Right atrium auricular region (tissue), 2 donors: ENCODE measurements at regions not wholly inside any gene's neighbourhood (a gene's known extent, or its start where the extent isn't known, plus 50 kb on each side); places are given as distances from the start of the nearest gene placed in this dataset.

ENCODE experiments used
- DNase-seq: peaks from one replicate; pipeline ENCODE4 v3.0.0-alpha.2; 2019; ENCODE audit warnings: low spot score
- H3K27ac ChIP-seq, 2 donors: fragments of 200-600 bp; sonication (generic); 1 replicate in 1 of 2; 2 replicates in 1 of 2; pipeline ENCODE4 v1.5.1; 2016 to 2019
- H3K27me3 ChIP-seq, 2 donors: fragments of 200-600 bp; sonication (generic); one replicate each; pipeline versions ENCODE4 v1.5.1 to v1.6.0; 2017 to 2019
- H3K36me3 ChIP-seq: fragments of 200-600 bp; sonication (generic); one replicate; pipeline ENCODE4 v1.5.1; 2016
- H3K4me1 ChIP-seq, 2 donors: fragments of 200-600 bp; sonication (generic); one replicate each; pipeline versions ENCODE4 v1.5.1 to v1.6.0; 2017 to 2019
- H3K4me3 ChIP-seq, 2 donors: fragments of 200-600 bp; sonication (generic); 1 replicate in 1 of 2; 2 replicates in 1 of 2; pipeline ENCODE4 v1.5.1; 2017 to 2019; ENCODE audit warnings: mild to moderate bottlenecking in 1 of 2, moderate library complexity in 1 of 2
- H3K9me3 ChIP-seq, 2 donors: fragments of 200-600 bp; sonication (generic); one replicate each; pipeline ENCODE4 v1.5.1; 2019
- CTCF ChIP-seq, 2 donors: fragments of 200-600 bp; sonication (generic); IDR thresholded peaks; one replicate each; pipeline ENCODE4 v1.5.1; 2019; ENCODE audit warnings: antibody characterized with exemption in 2 of 2

DNA sequence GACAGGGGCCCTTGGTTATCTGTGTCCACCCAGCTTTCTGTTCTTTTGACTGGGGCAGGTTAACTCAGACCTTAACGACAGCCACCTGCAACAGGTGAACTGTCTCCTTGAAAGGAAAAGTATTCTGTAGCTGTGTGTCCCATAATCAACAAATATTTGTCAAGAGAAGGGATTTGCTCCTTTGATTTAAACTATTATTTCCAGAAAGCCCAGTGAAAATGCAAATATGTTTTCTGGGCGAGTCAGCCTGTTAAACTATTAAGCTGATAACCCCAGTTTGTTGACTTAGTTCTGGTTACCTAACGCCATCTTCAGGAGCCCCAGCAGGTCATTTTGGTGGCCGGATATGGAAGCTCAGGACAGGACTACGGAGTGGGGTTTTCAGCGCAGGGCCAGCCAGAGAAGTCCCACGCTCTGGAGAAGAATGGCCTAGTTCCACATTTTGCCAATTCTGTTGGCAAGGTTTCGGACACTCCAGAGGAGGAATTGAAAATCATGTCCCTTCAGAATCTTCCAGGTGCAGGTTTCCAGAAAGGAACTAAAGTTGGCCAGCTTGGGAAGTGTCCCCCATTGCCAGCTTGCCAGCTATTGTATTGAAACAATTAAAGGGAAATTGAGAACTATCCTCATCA, 54.5 kb downstream of the ADRA2A start:
- Histone ChIP-seq H3K27ac (no peak overlapping the region), H3K9me3 (peaks cover 0 to 10% of the 10 kb centered on the region in 2 donors), H3K4me3 (no peak overlapping the region), H3K27me3 (no peaks in the 10 kb centered on the region), H3K36me3 (no peaks in the 10 kb centered on the region), H3K4me1 (no peaks in the 10 kb centered on the region)
- DNase-seq = peak; percentile 23
- no peak for TF ChIP-seq CTCF (IDR thresholded peaks at IDR 0.05)

DNA sequence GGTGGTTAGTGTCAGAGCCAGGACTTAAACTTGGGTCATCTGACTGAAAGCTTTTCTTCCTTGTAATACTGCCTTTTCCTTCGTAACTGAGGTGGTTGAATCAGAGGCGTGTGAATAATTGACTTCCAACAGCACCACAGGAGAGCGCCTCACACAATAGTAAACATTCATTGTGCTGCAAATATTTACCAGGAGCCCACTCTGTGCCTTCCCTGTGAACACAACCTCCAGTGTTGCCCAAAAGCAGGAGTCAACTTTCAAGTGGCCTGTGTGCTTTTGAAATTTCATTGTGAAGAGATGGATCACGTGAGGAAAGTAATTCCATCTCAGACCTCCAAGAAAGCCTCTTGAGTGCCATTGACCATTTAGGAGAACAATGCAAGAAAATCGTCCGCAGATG, 60.2 kb downstream of the ADRA2A start:
- TF ChIP-seq CTCF (IDR thresholded peaks at IDR 0.05) = no peak
- no peak for DNase-seq
- Histone ChIP-seq H3K4me1 (no peaks in the 10 kb centered on the region), H3K4me3 (no peak overlapping the region), H3K27ac (no peak overlapping the region), H3K36me3 (no peaks in the 10 kb centered on the region), H3K9me3 (peaks cover 0 to 10% of the 10 kb centered on the region in 2 donors), H3K27me3 (no peaks in the 10 kb centered on the region)

DNA sequence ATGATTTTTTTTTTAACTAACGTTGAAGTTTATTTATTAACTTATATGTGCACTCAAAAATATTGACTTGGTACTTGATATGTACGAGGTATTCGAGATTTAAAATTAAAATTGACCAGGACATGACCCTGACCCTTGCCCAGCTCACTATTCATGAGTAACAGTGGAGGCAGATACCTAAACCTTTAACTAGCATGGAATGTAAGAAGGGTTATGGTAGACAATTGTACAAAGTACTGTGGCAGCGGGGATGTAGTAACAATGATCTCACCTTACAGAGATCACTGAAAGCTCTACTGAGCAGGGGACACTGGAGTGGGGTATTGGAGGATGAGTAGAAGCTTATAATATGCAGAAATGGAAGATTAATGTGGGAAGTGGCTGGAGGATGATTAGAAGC, 60.8 kb downstream of the ADRA2A start:
- Histone ChIP-seq H3K27me3 (no peaks in the 10 kb centered on the region), H3K4me3 (no peak overlapping the region), H3K9me3 (peaks cover 0 to 10% of the 10 kb centered on the region in 2 donors), H3K36me3 (no peaks in the 10 kb centered on the region), H3K4me1 (no peaks in the 10 kb centered on the region), H3K27ac (no peak overlapping the region)
- TF ChIP-seq CTCF (IDR thresholded peaks at IDR 0.05) = no peak
- DNase-seq = peak; percentile 7

- H3K9me3 ChIP-seq = peaks cover 0 to 4% of the 10 kb centered on the region in 2 donors
- H3K4me1 ChIP-seq = no peaks in the 10 kb centered on the region
- no peak for TF ChIP-seq CTCF (IDR thresholded peaks at IDR 0.05)
- no peak overlapping the region for H3K4me3 ChIP-seq
- peak; percentile 13 for DNase-seq
- no peaks in the 10 kb centered on the region for H3K36me3 ChIP-seq
- no peaks in the 10 kb centered on the region for H3K27me3 ChIP-seq
- no peak overlapping the region for H3K27ac ChIP-seq
These were observed 61.7 kb downstream of the ADRA2A start for GRCh38 chr10:111138544-111138943.

DNA sequence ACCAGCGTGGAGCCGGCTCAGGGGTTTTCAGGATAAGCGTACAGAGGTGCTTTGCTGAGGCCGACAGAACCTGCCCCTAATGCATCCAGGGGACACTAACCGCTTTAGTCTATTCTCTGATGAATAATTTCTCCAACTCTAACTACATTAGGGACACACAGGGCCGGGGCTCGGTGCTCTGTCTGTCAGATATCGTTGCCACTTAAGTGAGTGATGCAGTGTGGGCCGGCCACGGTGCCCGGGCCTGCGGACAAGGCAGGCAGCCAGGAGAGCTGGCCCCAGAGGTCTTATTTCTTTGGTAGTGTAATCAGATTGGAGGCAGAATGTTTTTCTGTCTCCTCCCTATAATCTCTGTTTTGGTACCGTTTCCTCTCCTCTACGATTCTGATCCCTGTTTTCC, 62.7 kb downstream of the ADRA2A start:
- no peaks in the 10 kb centered on the region for H3K36me3 ChIP-seq
- peaks cover 0 to 4% of the 10 kb centered on the region in 2 donors for H3K9me3 ChIP-seq
- no peaks in the 10 kb centered on the region for H3K4me1 ChIP-seq
- no peaks in the 10 kb centered on the region for H3K27me3 ChIP-seq
- no peak overlapping the region for H3K27ac ChIP-seq
- H3K4me3 ChIP-seq = no peak overlapping the region
- TF ChIP-seq CTCF (IDR thresholded peaks at IDR 0.05) = no peak
- peak; percentile 44 for DNase-seq
